ENCODE measurements at regions not wholly inside any gene's neighbourhood (a gene's known extent, or its start where the extent isn't known, plus 50 kb on each side); places are given as distances from the start of the nearest gene placed in this dataset.

DNA sequence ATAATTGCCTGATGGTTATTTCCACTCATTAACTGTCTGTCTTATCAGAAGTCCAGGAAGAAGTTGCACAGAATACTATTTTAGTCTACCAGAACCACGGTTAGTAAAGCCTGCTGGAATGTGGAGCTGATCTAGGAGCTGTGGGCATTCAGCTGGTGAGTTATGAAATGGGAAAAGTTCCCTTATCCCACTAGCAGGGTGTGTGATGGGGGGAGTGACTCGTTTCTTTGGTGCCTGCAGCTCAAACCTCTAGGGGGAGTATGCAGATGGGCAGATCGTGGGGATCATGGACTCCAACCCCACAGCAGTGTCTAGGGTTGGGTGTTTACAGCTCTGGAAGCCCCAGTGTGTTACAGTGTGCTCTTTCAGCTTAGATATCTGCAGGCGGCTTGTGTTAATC is 305.7 kb upstream of the BOD1L1 start:
- no peak for TF ChIP-seq KLF16 (tag by site-specific recombination; IDR thresholded peaks at IDR 0.05)
- TF ChIP-seq, protein P1, sequence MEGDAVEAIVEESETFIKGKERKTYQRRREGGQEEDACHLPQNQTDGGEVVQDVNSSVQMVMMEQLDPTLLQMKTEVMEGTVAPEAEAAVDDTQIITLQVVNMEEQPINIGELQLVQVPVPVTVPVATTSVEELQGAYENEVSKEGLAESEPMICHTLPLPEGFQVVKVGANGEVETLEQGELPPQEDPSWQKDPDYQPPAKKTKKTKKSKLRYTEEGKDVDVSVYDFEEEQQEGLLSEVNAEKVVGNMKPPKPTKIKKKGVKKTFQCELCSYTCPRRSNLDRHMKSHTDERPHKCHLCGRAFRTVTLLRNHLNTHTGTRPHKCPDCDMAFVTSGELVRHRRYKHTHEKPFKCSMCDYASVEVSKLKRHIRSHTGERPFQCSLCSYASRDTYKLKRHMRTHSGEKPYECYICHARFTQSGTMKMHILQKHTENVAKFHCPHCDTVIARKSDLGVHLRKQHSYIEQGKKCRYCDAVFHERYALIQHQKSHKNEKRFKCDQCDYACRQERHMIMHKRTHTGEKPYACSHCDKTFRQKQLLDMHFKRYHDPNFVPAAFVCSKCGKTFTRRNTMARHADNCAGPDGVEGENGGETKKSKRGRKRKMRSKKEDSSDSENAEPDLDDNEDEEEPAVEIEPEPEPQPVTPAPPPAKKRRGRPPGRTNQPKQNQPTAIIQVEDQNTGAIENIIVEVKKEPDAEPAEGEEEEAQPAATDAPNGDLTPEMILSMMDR (tag by site-specific recombination; IDR thresholded peaks at IDR 0.05), result no peak
- TF ChIP-seq, protein P2, sequence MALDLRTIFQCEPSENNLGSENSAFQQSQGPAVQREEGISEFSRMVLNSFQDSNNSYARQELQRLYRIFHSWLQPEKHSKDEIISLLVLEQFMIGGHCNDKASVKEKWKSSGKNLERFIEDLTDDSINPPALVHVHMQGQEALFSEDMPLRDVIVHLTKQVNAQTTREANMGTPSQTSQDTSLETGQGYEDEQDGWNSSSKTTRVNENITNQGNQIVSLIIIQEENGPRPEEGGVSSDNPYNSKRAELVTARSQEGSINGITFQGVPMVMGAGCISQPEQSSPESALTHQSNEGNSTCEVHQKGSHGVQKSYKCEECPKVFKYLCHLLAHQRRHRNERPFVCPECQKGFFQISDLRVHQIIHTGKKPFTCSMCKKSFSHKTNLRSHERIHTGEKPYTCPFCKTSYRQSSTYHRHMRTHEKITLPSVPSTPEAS (tag by site-specific recombination; IDR thresholded peaks at IDR 0.05), result no peak

Measured in HEK293 (cell line).